H1 (cell line): ENCODE measurements at regions not wholly inside any gene's neighbourhood (a gene's known extent, or its start where the extent isn't known, plus 50 kb on each side); places are given as distances from the start of the nearest gene placed in this dataset.

ENCODE experiments used
- CTCF ChIA-PET: fragments of 300-600 bp; sonication (Branson Sonifier 250); formaldehyde crosslinking; loops from one replicate; lab custom pipeline; 2021; ENCODE audit not compliant: partially characterized antibody; lab: Charles Lee
- POLR2A ChIA-PET: fragments of 300-600 bp; sonication (Branson Sonifier 250); formaldehyde crosslinking; loops from one replicate; lab custom pipeline; 2021; ENCODE audit warnings: inconsistent platforms; ENCODE audit not compliant: partially characterized antibody; lab: Charles Lee
- DNase-seq, 2 experiments: peaks; one replicate each; pipeline versions ENCODE4 v3.0.0 to v3.0.0-alpha.2; 2010 to 2022; ENCODE audit warnings: low spot score in 2 of 2, low read depth in 1 of 2, mixed read lengths in 1 of 2
- FAIRE-seq: peaks from 2 replicates; lab custom pipeline; 2011; peaks lifted over from hg19 to GRCh38; lab: Jason Lieb, UNC
- H2AFZ ChIP-seq: 2 replicates; pipeline ENCODE4 v1.8.1; 2012; ENCODE audit warnings: low read length, inconsistent platforms
- H2AK5ac ChIP-seq: 2 replicates; pipeline ENCODE4 v1.6.1; 2013; ENCODE audit warnings: low read depth, low read length
- H2BK120ac ChIP-seq: replicated peaks from 2 replicates; pipeline ENCODE3; 2013; ENCODE audit warnings: low read depth, low read length, inconsistent platforms
- H2BK12ac ChIP-seq: 2 replicates; pipeline ENCODE4 v1.6.1; 2013; ENCODE audit warnings: low read depth, low read length
- H2BK15ac ChIP-seq: 2 replicates; pipeline ENCODE4 v1.6.1; 2013; ENCODE audit warnings: low read length
- H2BK20ac ChIP-seq: 2 replicates; pipeline ENCODE4 v1.6.1; 2013; ENCODE audit warnings: low read length
- H2BK5ac ChIP-seq: 2 replicates; pipeline ENCODE4 v1.6.1; 2013; ENCODE audit warnings: low read depth, low read length
- H3K14ac ChIP-seq: 2 replicates; pipeline ENCODE4 v1.6.1; 2013; ENCODE audit warnings: inconsistent platforms; ENCODE audit not compliant: insufficient read length
- H3K18ac ChIP-seq: 2 replicates; pipeline ENCODE4 v1.6.1; 2013; ENCODE audit warnings: low read length; ENCODE audit errors: extremely low read depth
- H3K23ac ChIP-seq: 2 replicates; pipeline ENCODE4 v1.6.1; 2013; ENCODE audit warnings: inconsistent platforms; ENCODE audit not compliant: insufficient read length
- H3K23me2 ChIP-seq: 2 replicates; pipeline ENCODE4 v1.6.1; 2013; ENCODE audit warnings: low read depth, low read length
- H3K27ac ChIP-seq: 2 replicates; pipeline ENCODE4 v1.6.1; 2011; ENCODE audit warnings: low read depth, low read length, inconsistent platforms
- H3K27me3 ChIP-seq, 4 experiments: replicated peaks in 1 of 4; 1 replicate in 1 of 4; 2 replicates in 3 of 4; pipeline versions ENCODE4 v1.6.1 to v1.8.1; 2011 to 2013; ENCODE audit warnings: low read length in 3 of 4, mild to moderate bottlenecking in 3 of 4, inconsistent platforms in 2 of 4, mixed read lengths in 2 of 4, moderate library complexity in 1 of 4; ENCODE audit not compliant: control insufficient read depth in 3 of 4, insufficient read depth in 3 of 4; ENCODE audit errors: extremely low read depth in 1 of 4
- H3K36me3 ChIP-seq, 4 experiments: 2 replicates each; pipeline versions ENCODE4 v1.6.1 to v1.8.1; 2011 to 2013; ENCODE audit warnings: mild to moderate bottlenecking in 4 of 4, low read length in 3 of 4, moderate library complexity in 2 of 4, control low read depth in 1 of 4, inconsistent platforms in 1 of 4; ENCODE audit not compliant: insufficient read depth in 4 of 4, control insufficient read depth in 2 of 4
- H3K4ac ChIP-seq: replicated peaks from 2 replicates; pipeline ENCODE3; 2013; ENCODE audit warnings: low read length, low read depth, mixed read lengths, inconsistent platforms; ENCODE audit not compliant: insufficient read length
- H3K4me1 ChIP-seq, 4 experiments: replicated peaks in 1 of 4; 1 replicate in 1 of 4; 2 replicates in 3 of 4; pipeline versions ENCODE4 v1.6.1 to v1.8.1; 2011 to 2013; ENCODE audit warnings: low read length in 3 of 4, inconsistent platforms in 2 of 4, mixed read lengths in 1 of 4; ENCODE audit not compliant: insufficient read depth in 4 of 4, control insufficient read depth in 3 of 4
- H3K4me2 ChIP-seq, 2 experiments: 2 replicates each; pipeline versions ENCODE4 v1.6.1 to v1.8.1; 2011 to 2013; ENCODE audit warnings: low read depth in 2 of 2, low read length in 2 of 2, control low read depth in 1 of 2, inconsistent platforms in 1 of 2, mild to moderate bottlenecking in 1 of 2; ENCODE audit not compliant: insufficient read depth in 1 of 2
- H3K4me3 ChIP-seq, 4 experiments: fragments of 200-600, 300-600 bp in 1 of 4; sonication (generic), shearing (Covaris generic), sonication (Bioruptor Twin) in 1 of 4; 2 replicates each; pipeline versions ENCODE4 v1.5.1 to v1.8.1; 2011 to 2016; ENCODE audit warnings: low read length in 4 of 4, low read depth in 3 of 4, control low read depth in 2 of 4, inconsistent platforms in 2 of 4, mild to moderate bottlenecking in 2 of 4, mixed read lengths in 1 of 4, moderate library complexity in 1 of 4; ENCODE audit not compliant: insufficient read depth in 2 of 4; ENCODE audit errors: extremely low read depth in 1 of 4
- H3K56ac ChIP-seq: replicated peaks from 2 replicates; pipeline ENCODE3; 2013; ENCODE audit warnings: low read depth, mild to moderate bottlenecking, mixed read lengths, low read length, inconsistent platforms; ENCODE audit not compliant: insufficient read length
- H3K79me1 ChIP-seq: 2 replicates; pipeline ENCODE4 v1.6.1; 2013; ENCODE audit warnings: low read depth, low read length, control low read depth
- H3K79me2 ChIP-seq, 2 experiments: 2 replicates each; pipeline versions ENCODE4 v1.6.1 to v1.8.1; 2012 to 2013; ENCODE audit warnings: low read length in 2 of 2, mild to moderate bottlenecking in 2 of 2, inconsistent platforms in 1 of 2; ENCODE audit not compliant: insufficient read depth in 2 of 2, control insufficient read depth in 1 of 2
- H3K9ac ChIP-seq, 4 experiments: replicated peaks in 1 of 4; 1 replicate in 1 of 4; 2 replicates in 3 of 4; pipeline versions ENCODE4 v1.6.1 to v1.8.1; 2011 to 2013; ENCODE audit warnings: low read depth in 3 of 4, low read length in 3 of 4, control low read depth in 2 of 4, mild to moderate bottlenecking in 2 of 4, moderate library complexity in 2 of 4, inconsistent platforms in 1 of 4; ENCODE audit errors: extremely low read depth in 1 of 4
- H3K9me3 ChIP-seq, 2 experiments: 2 replicates each; pipeline versions ENCODE4 v1.6.1 to v1.8.1; 2012 to 2013; ENCODE audit warnings: mild to moderate bottlenecking in 2 of 2, moderate library complexity in 2 of 2, control low read depth in 1 of 2, inconsistent platforms in 1 of 2, low read depth in 1 of 2, low read length in 1 of 2, mixed read lengths in 1 of 2; ENCODE audit not compliant: insufficient read depth in 2 of 2
- H4K20me1 ChIP-seq, 2 experiments: replicated peaks in 1 of 2; 2 replicates each; pipeline versions ENCODE3 to v1.8.1; 2011 to 2013; ENCODE audit warnings: inconsistent platforms in 2 of 2, low read length in 2 of 2, mild to moderate bottlenecking in 1 of 2; ENCODE audit not compliant: insufficient read depth in 2 of 2, control insufficient read depth in 1 of 2
- H4K5ac ChIP-seq: 2 replicates; pipeline ENCODE4 v1.6.1; 2013; ENCODE audit warnings: low read length, low read depth, mixed read lengths, inconsistent platforms; ENCODE audit not compliant: insufficient read length
- H4K8ac ChIP-seq: 2 replicates; pipeline ENCODE4 v1.8.0; 2013; ENCODE audit warnings: mild to moderate bottlenecking, moderate library complexity, low read length, inconsistent platforms; ENCODE audit not compliant: insufficient read depth; ENCODE audit errors: extremely low read depth
- H4K91ac ChIP-seq: replicated peaks from 2 replicates; pipeline ENCODE3; 2013; ENCODE audit warnings: low read length, mixed read lengths, inconsistent platforms; ENCODE audit not compliant: insufficient read length
- CTBP2 ChIP-seq: IDR thresholded peaks from 2 replicates; pipeline ENCODE4 v1.7.0; 2011; ENCODE audit warnings: borderline replicate concordance, mild to moderate bottlenecking, moderate library complexity, mixed read lengths, low read length; ENCODE audit not compliant: insufficient read depth, insufficient read length
- EP300 ChIP-seq, 2 experiments: IDR thresholded peaks; 1 replicate in 1 of 2; 2 replicates in 1 of 2; pipeline ENCODE4 v1.6.1; 2011 to 2012; ENCODE audit warnings: low read depth in 2 of 2, low read length in 2 of 2, mild to moderate bottlenecking in 2 of 2, borderline replicate concordance in 1 of 2, inconsistent platforms in 1 of 2, moderate library complexity in 1 of 2
- HDAC2 ChIP-seq, 2 experiments: fragments of 300-600 bp in 1 of 2; sonication (generic) in 1 of 2; IDR thresholded peaks; 2 replicates each; pipeline ENCODE4 v1.6.1; 2011 to 2012; ENCODE audit warnings: low read depth in 2 of 2, low read length in 2 of 2, mild to moderate bottlenecking in 2 of 2, moderate library complexity in 2 of 2, borderline replicate concordance in 1 of 2, inconsistent platforms in 1 of 2
- JUND ChIP-seq: IDR thresholded peaks from 2 replicates; pipeline ENCODE4 v1.6.1; 2011; ENCODE audit warnings: mild to moderate bottlenecking, improper control_type of control experiment, low read length
- KDM1A ChIP-seq: fragments of 200-600, 300-600 bp; sonication (generic); IDR thresholded peaks from 2 replicates; pipeline ENCODE4 v1.7.1; 2016; ENCODE audit warnings: mild to moderate bottlenecking, low read length, borderline replicate concordance
- PHF8 ChIP-seq: fragments of 200-600 bp; sonication (generic); conservative IDR thresholded peaks from 2 replicates; pipeline ENCODE4 v1.7.1; 2012; ENCODE audit warnings: low read depth, mild to moderate bottlenecking, inconsistent platforms, low read length, moderate library complexity
- POLR2AphosphoS5 ChIP-seq: IDR thresholded peaks from 2 replicates; pipeline ENCODE4 v1.6.1; 2011; ENCODE audit warnings: low read depth, low read length
- RNF2 ChIP-seq: fragments of 200-900, 300-1000 bp; sonication (generic); IDR thresholded peaks from 2 replicates; pipeline ENCODE4 v1.7.1; 2016; ENCODE audit warnings: borderline replicate concordance, low read depth, mild to moderate bottlenecking, antibody characterized with exemption, low read length; ENCODE audit not compliant: poor library complexity, severe bottlenecking; ENCODE audit errors: missing control alignments
- TAF7 ChIP-seq: optimal IDR thresholded peaks from 2 replicates; pipeline ENCODE3; 2011; ENCODE audit warnings: low read depth, mild to moderate bottlenecking, inconsistent platforms, low read length, moderate library complexity, borderline replicate concordance
- TEAD4 ChIP-seq: IDR thresholded peaks from 2 replicates; pipeline ENCODE4 v1.6.1; 2012; ENCODE audit warnings: low read depth, low read length, inconsistent platforms, mixed read lengths
- ZNF274 ChIP-seq: IDR thresholded peaks from 2 replicates; pipeline ENCODE4 v1.7.0; 2012; ENCODE audit warnings: low read length, borderline replicate concordance; ENCODE audit errors: extremely low read depth
- WGBS, 2 experiments: shearing (Covaris generic) in 1 of 2; methylation state at CpG; one replicate each; pipeline versions ENCODE4 v1.1.6 to v1.1.7; 2013 to 2015; ENCODE audit warnings: low lambda C conversion rate in 2 of 2, mixed read lengths in 2 of 2, inconsistent platforms in 1 of 2, low coverage in 1 of 2, missing lambda C conversion rate in 1 of 2; ENCODE audit not compliant: insufficient replicate concordance in 2 of 2, insufficient coverage in 1 of 2, insufficient read length in 1 of 2; ENCODE audit errors: extremely low coverage in 1 of 2, missing lambda C conversion rate in 1 of 2; 5-methylcytosine and 5-hydroxymethylcytosine counted together
- TF ChIP-seq, protein P1 (sequence below): IDR thresholded peaks from 2 replicates; pipeline ENCODE4 v1.6.1; 2011; ENCODE audit warnings: low read length, improper control_type of control experiment

DNA sequence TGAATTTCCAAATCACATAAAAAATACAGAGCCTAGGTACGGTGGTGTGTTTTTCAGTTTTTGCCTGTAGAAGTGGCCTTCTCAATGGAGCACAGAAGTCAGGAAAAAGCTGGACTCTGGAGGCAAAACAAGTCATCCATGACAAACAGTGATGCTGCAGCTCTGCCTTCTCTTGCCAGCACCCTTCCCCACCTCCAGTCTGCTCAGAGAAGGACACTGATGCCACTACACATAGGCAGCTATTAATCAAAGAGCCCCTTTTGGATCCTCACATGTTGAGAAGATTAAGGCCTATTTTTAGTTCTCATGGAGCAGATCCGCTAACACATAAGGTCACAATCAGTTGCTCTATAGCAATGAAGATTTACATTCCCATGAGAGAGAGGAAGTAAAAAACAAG, 181.6 kb upstream of the GALNT5 start:
- Histone ChIP-seq H3K4me1 (no peaks in the 10 kb centered on the region), H2AK5ac (no peak overlapping the region), H3K23me2 (peaks cover 1% of the 10 kb centered on the region; the same call in 1 of the 2 replicates), H2AFZ (no peak overlapping the region), H3K56ac (no peak overlapping the region), H2BK15ac (no peak overlapping the region), H3K79me2 (no peaks in the 10 kb centered on the region), H2BK12ac (no peak overlapping the region), H3K27ac (no peak overlapping the region), H3K14ac (no peak overlapping the region), H4K91ac (no peak overlapping the region), H3K18ac (no peak overlapping the region), H3K9ac (no peak overlapping the region), H3K23ac (no peak overlapping the region), H4K20me1 (peaks cover 0 to 2% of the 10 kb centered on the region in 2 experiments), H4K5ac (no peak overlapping the region), H3K4me2 (no peak overlapping the region), H3K79me1 (no peaks in the 10 kb centered on the region), H3K4me3 (no peak overlapping the region), H3K9me3 (no peaks in the 10 kb centered on the region), H3K36me3 (no peaks in the 10 kb centered on the region), H2BK120ac (no peak overlapping the region), H3K4ac (no peak overlapping the region), H2BK20ac (no peak overlapping the region), H4K8ac (no peak overlapping the region), H2BK5ac (no peak overlapping the region), H3K27me3 (no peaks in the 10 kb centered on the region)
- CTCF ChIA-PET: interaction anchor here (0.8 to 1.0 kb wide), 2 partner anchors 23 to 89 kb away, joined by 3 read pairs; no protein-coding TSS in a partner anchor
- FAIRE-seq (no peak), DNase-seq (no peak)
- 100% methylated on average over 2 of the region's 2 CpGs; no CpG with 5 or more reads in 1 of the 2 experiments for whole genome bisulfite sequencing, 2 experiments
- POLR2A ChIA-PET: no interaction called here
- TF ChIP-seq CTBP2: no peak
- TF ChIP-seq ZNF274: no peak
- no peak for TF ChIP-seq TAF7
- no peak for TF ChIP-seq PHF8
- TF ChIP-seq, protein P1, sequence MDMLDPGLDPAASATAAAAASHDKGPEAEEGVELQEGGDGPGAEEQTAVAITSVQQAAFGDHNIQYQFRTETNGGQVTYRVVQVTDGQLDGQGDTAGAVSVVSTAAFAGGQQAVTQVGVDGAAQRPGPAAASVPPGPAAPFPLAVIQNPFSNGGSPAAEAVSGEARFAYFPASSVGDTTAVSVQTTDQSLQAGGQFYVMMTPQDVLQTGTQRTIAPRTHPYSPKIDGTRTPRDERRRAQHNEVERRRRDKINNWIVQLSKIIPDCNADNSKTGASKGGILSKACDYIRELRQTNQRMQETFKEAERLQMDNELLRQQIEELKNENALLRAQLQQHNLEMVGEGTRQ: no peak
- TF ChIP-seq POLR2AphosphoS5: no peak
- TF ChIP-seq HDAC2 (IDR thresholded peaks at IDR 0.05; ENCODE audit: borderline replicate concordance in 1 of 2, low read depth in 2 of 2, low read length in 2 of 2): no peak
- TF ChIP-seq EP300 (IDR thresholded peaks at IDR 0.05; ENCODE audit: borderline replicate concordance in 1 of 2, low read depth in 2 of 2, low read length in 2 of 2): no peak
- TF ChIP-seq JUND: no peak
- no peak for TF ChIP-seq TEAD4
- no peak for TF ChIP-seq KDM1A
- TF ChIP-seq RNF2: no peak
